DOHH2 (cell line): ENCODE measurements at regions not wholly inside any gene's neighbourhood (a gene's known extent, or its start where the extent isn't known, plus 50 kb on each side); places are given as distances from the start of the nearest gene placed in this dataset.

ENCODE experiments used
- EZH2phosphoT487 ChIP-seq: fragments of 200-600 bp; sonication (generic); IDR thresholded peaks from 2 replicates; pipeline ENCODE4 v1.6.1; 2017; ENCODE audit warnings: borderline replicate concordance, mild to moderate bottlenecking, antibody characterized with exemption, low read length, moderate library complexity, mixed read lengths
- TF ChIP-seq, protein P1 (sequence below): fragments of 200-600 bp; sonication (generic); IDR thresholded peaks from one replicate; pipeline ENCODE4 v1.5.1; 2014; ENCODE audit warnings: antibody characterized with exemption, mild to moderate bottlenecking, low read depth, low read length; ENCODE audit not compliant: poor library complexity, severe bottlenecking

DNA sequence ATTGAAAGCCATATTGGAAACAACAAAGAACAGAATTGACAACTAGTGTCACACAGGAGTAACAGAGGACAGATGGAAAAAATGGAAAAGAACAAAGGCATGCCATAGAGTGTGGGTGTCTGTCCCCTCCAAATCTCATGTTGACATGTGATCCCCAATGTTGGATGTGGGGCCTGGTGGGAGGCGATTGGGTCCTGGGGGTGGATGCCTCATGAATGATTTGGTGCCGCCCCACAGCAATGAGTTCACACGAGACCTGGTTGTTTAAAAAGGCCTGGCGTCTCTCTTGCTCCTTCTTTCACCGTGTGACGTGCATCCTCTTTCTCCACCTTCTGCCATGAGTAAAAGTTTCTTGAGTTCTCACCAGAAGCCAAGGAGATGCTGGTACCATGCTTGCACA is 87.4 kb upstream of the GPR26 start:
- TF ChIP-seq, protein P1, sequence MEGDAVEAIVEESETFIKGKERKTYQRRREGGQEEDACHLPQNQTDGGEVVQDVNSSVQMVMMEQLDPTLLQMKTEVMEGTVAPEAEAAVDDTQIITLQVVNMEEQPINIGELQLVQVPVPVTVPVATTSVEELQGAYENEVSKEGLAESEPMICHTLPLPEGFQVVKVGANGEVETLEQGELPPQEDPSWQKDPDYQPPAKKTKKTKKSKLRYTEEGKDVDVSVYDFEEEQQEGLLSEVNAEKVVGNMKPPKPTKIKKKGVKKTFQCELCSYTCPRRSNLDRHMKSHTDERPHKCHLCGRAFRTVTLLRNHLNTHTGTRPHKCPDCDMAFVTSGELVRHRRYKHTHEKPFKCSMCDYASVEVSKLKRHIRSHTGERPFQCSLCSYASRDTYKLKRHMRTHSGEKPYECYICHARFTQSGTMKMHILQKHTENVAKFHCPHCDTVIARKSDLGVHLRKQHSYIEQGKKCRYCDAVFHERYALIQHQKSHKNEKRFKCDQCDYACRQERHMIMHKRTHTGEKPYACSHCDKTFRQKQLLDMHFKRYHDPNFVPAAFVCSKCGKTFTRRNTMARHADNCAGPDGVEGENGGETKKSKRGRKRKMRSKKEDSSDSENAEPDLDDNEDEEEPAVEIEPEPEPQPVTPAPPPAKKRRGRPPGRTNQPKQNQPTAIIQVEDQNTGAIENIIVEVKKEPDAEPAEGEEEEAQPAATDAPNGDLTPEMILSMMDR: no peak
- no peak for TF ChIP-seq EZH2phosphoT487
